ENCODE measurements at regions not wholly inside any gene's neighbourhood (a gene's known extent, or its start where the extent isn't known, plus 50 kb on each side); places are given as distances from the start of the nearest gene placed in this dataset.

DNA sequence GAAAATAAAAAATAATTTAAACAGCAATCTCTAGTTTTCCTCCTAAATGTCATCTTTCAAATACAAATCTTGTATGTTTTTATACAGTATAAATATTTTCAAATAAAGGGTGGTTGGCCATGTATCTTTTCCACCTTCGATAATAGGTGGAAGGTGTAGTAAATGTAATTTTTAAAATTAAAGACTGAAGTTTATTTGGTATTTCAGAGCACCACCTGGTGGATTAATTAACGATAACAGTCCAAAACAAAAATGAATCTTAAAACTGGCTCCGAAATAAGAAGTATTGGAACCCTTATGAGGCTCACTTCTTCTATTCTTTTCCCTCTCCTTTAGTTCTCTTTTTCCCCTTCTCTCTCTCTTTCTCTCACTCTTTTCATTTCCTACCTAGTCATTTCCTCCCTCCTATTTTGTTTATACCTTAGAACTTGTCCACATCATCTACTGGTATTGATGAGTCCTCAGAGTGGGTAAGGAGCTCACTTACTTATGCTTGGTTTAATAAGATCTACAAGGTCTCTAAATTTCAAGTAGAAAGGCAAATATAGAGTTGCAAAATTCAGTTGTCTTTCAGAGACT lies 82.9 kb upstream of the EXOC1L start:
- TF ChIP-seq, protein P1, sequence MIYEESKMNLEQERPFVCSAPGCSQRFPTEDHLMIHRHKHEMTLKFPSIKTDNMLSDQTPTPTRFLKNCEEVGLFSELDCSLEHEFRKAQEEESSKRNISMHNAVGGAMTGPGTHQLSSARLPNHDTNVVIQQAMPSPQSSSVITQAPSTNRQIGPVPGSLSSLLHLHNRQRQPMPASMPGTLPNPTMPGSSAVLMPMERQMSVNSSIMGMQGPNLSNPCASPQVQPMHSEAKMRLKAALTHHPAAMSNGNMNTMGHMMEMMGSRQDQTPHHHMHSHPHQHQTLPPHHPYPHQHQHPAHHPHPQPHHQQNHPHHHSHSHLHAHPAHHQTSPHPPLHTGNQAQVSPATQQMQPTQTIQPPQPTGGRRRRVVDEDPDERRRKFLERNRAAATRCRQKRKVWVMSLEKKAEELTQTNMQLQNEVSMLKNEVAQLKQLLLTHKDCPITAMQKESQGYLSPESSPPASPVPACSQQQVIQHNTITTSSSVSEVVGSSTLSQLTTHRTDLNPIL (CRISPR knock-in tag; IDR thresholded peaks at IDR 0.05; ENCODE audit: low read depth) = no peak
- TF ChIP-seq, protein P2, sequence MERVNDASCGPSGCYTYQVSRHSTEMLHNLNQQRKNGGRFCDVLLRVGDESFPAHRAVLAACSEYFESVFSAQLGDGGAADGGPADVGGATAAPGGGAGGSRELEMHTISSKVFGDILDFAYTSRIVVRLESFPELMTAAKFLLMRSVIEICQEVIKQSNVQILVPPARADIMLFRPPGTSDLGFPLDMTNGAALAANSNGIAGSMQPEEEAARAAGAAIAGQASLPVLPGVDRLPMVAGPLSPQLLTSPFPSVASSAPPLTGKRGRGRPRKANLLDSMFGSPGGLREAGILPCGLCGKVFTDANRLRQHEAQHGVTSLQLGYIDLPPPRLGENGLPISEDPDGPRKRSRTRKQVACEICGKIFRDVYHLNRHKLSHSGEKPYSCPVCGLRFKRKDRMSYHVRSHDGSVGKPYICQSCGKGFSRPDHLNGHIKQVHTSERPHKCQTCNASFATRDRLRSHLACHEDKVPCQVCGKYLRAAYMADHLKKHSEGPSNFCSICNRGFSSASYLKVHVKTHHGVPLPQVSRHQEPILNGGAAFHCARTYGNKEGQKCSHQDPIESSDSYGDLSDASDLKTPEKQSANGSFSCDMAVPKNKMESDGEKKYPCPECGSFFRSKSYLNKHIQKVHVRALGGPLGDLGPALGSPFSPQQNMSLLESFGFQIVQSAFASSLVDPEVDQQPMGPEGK (CRISPR knock-in tag; IDR thresholded peaks at IDR 0.05; ENCODE audit: borderline replicate concordance) = no peak
- TF ChIP-seq SNAI2 (CRISPR knock-in tag; IDR thresholded peaks at IDR 0.05) (no peak), CSDC2 (CRISPR knock-in tag; IDR thresholded peaks at IDR 0.05) (no peak)
- ATAC-seq = no peak

DNA sequence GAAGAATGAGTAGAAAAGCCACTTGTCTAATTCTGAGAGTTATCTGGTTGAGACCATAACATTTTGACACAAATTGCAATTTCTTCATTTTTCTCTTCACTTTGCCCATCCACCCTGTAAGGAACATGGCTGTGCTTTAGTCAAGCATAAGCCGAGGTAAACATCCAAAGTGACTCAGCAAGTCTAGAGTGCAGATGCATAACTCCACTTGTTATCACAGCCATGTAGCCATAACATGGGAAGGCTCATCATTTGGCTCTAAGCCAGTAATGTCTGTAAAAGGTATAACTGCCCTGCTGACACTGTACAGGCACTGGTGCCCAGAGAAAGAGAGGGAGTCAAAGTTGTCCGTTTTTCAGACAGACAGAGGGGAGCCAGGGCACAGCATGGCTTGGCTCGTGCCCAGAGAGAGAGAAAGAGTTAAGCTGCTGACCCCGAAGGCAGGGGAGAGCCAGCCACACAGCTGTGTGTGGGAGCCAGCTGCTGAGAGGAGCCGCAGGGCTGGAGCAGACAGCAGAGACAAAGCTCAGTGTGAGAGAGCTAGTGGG lies 76.9 kb upstream of the EXOC1L start:
- TF ChIP-seq CSDC2 (CRISPR knock-in tag; IDR thresholded peaks at IDR 0.05) (peak; percentile 96), ARNTL (CRISPR knock-in tag; IDR thresholded peaks at IDR 0.05; ENCODE audit: borderline replicate concordance, low read depth) (no peak), ZFP30 (CRISPR knock-in tag; IDR thresholded peaks at IDR 0.05) (no peak), ZFP3 (CRISPR knock-in tag; IDR thresholded peaks at IDR 0.05) (peak; percentile 68), BACH2 (CRISPR knock-in tag; IDR thresholded peaks at IDR 0.05; ENCODE audit: borderline replicate concordance) (peak; percentile 81; the same call in 1 of the 2 replicates), SNAI2 (CRISPR knock-in tag; IDR thresholded peaks at IDR 0.05) (peak; percentile 86; the same call in 1 of the 2 replicates), ISL1 (CRISPR knock-in tag; IDR thresholded peaks at IDR 0.05) (peak; percentile 74)
- TF ChIP-seq, protein P3, sequence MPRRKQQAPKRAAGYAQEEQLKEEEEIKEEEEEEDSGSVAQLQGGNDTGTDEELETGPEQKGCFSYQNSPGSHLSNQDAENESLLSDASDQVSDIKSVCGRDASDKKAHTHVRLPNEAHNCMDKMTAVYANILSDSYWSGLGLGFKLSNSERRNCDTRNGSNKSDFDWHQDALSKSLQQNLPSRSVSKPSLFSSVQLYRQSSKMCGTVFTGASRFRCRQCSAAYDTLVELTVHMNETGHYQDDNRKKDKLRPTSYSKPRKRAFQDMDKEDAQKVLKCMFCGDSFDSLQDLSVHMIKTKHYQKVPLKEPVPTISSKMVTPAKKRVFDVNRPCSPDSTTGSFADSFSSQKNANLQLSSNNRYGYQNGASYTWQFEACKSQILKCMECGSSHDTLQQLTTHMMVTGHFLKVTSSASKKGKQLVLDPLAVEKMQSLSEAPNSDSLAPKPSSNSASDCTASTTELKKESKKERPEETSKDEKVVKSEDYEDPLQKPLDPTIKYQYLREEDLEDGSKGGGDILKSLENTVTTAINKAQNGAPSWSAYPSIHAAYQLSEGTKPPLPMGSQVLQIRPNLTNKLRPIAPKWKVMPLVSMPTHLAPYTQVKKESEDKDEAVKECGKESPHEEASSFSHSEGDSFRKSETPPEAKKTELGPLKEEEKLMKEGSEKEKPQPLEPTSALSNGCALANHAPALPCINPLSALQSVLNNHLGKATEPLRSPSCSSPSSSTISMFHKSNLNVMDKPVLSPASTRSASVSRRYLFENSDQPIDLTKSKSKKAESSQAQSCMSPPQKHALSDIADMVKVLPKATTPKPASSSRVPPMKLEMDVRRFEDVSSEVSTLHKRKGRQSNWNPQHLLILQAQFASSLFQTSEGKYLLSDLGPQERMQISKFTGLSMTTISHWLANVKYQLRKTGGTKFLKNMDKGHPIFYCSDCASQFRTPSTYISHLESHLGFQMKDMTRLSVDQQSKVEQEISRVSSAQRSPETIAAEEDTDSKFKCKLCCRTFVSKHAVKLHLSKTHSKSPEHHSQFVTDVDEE (CRISPR knock-in tag; IDR thresholded peaks at IDR 0.05) = peak; percentile 76
- peak; percentile 62; the same call in 2 of the 3 replicates for ATAC-seq

DNA sequence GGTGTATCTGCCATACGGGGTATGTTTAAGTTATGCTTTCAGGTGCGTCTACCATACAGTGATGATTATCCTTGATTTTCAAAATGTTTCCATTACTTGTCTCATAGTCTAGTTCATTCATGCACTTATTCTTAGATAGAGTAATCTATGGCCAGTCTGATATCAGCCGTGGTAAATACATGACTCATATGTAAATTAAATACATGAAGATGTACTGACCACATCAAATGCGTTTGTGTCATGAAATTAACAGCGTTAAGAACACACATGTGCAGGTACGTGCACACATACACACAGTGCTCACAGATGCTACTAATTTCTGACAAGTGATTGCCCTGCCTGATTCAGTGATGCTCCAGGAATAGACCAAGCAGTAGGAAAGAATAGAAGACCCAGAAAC lies 75.2 kb upstream of the EXOC1L start:
- ATAC-seq = no peak
- TF ChIP-seq PPARA (CRISPR knock-in tag; IDR thresholded peaks at IDR 0.05; ENCODE audit: borderline replicate concordance) (no peak), BACH2 (CRISPR knock-in tag; IDR thresholded peaks at IDR 0.05; ENCODE audit: borderline replicate concordance) (no peak), RARB (CRISPR knock-in tag; IDR thresholded peaks at IDR 0.05) (no peak), ZFP30 (CRISPR knock-in tag; IDR thresholded peaks at IDR 0.05) (no peak)

DNA sequence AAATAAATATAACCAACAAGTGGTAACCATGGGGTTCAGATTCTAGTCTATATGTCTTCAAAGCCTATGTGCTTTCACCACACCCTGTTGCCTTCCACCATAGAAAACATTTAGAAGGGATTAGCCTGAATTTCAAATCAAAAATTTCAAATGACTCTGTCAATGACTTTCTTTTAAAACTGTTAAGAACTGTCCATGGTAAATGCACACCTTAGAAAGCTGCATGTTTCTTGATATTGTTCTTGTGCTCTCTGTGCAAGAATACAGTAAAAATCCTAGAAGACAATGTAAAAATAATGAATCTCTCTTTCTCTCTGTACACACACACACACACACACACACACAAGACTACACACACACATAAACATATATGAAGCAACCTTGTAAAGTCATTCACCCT lies 74.6 kb upstream of the EXOC1L start:
- TF ChIP-seq ZNF565 (CRISPR knock-in tag; conservative IDR thresholded peaks at IDR 0.05; ENCODE audit: low read depth) (no peak), TCF4 (CRISPR knock-in tag; IDR thresholded peaks at IDR 0.05; ENCODE audit: borderline replicate concordance) (no peak), SNAI2 (CRISPR knock-in tag; IDR thresholded peaks at IDR 0.05) (no peak), OSR1 (CRISPR knock-in tag; IDR thresholded peaks at IDR 0.05) (no peak), ZNF8 (CRISPR knock-in tag; IDR thresholded peaks at IDR 0.05) (no peak), ESRRG (CRISPR knock-in tag; IDR thresholded peaks at IDR 0.05) (no peak), ARNTL (CRISPR knock-in tag; IDR thresholded peaks at IDR 0.05; ENCODE audit: borderline replicate concordance, low read depth) (no peak), BACH2 (CRISPR knock-in tag; IDR thresholded peaks at IDR 0.05; ENCODE audit: borderline replicate concordance) (no peak), ISL1 (CRISPR knock-in tag; IDR thresholded peaks at IDR 0.05) (no peak), CSDC2 (CRISPR knock-in tag; IDR thresholded peaks at IDR 0.05) (no peak), PPARA (CRISPR knock-in tag; IDR thresholded peaks at IDR 0.05; ENCODE audit: borderline replicate concordance) (no peak), ZFP3 (CRISPR knock-in tag; IDR thresholded peaks at IDR 0.05) (no peak)
- TF ChIP-seq, protein P1 (CRISPR knock-in tag; IDR thresholded peaks at IDR 0.05; ENCODE audit: low read depth) = no peak
- TF ChIP-seq, protein P4, sequence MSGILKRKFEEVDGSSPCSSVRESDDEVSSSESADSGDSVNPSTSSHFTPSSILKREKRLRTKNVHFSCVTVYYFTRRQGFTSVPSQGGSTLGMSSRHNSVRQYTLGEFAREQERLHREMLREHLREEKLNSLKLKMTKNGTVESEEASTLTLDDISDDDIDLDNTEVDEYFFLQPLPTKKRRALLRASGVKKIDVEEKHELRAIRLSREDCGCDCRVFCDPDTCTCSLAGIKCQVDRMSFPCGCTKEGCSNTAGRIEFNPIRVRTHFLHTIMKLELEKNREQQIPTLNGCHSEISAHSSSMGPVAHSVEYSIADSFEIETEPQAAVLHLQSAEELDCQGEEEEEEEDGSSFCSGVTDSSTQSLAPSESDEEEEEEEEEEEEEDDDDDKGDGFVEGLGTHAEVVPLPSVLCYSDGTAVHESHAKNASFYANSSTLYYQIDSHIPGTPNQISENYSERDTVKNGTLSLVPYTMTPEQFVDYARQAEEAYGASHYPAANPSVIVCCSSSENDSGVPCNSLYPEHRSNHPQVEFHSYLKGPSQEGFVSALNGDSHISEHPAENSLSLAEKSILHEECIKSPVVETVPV (CRISPR knock-in tag; IDR thresholded peaks at IDR 0.05) = no peak
- TF ChIP-seq, protein P5, sequence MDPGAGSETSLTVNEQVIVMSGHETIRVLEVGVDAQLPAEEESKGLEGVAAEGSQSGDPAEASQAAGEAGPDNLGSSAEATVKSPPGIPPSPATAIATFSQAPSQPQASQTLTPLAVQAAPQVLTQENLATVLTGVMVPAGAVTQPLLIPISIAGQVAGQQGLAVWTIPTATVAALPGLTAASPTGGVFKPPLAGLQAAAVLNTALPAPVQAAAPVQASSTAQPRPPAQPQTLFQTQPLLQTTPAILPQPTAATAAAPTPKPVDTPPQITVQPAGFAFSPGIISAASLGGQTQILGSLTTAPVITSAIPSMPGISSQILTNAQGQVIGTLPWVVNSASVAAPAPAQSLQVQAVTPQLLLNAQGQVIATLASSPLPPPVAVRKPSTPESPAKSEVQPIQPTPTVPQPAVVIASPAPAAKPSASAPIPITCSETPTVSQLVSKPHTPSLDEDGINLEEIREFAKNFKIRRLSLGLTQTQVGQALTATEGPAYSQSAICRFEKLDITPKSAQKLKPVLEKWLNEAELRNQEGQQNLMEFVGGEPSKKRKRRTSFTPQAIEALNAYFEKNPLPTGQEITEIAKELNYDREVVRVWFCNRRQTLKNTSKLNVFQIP (CRISPR knock-in tag; IDR thresholded peaks at IDR 0.05; ENCODE audit: borderline replicate concordance, low read depth) = no peak
- ATAC-seq = no peak

Data from SK-N-SH treated with all-trans-retinoic acid at 6 μM for 48 hours (cell line).